ENCODE measurements at regions not wholly inside any gene's neighbourhood (a gene's known extent, or its start where the extent isn't known, plus 50 kb on each side); places are given as distances from the start of the nearest gene placed in this dataset.
A peak's percentile ranks its signal among the peaks of the same experiment; 100 is the strongest.
"Not testable (repeated sequence)": the region's sequence is repeated elsewhere in the genome, so short reads cannot be mapped to it uniquely, and the experiment has no call there.

DNA sequence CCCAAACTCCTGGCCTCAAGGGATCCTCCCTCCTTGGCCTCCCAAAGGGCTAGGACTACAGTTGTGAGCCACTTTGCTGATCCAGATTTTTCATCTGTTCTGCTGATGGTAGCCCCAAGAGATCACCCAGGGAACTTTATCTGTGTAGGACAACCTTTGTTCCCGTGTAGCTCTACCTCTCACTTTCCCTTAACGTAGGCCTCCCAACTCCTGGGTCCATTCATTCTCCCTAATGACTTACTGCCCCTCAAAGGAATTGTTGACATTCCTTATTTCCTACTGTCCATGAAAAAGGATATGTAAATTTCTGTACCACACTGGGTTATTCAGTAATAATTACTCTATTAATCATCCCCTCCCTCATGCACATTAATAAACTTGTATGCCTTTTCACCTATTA is 51.0 kb upstream of the PHF24 start:
- FAIRE-seq, result no peak

DNA sequence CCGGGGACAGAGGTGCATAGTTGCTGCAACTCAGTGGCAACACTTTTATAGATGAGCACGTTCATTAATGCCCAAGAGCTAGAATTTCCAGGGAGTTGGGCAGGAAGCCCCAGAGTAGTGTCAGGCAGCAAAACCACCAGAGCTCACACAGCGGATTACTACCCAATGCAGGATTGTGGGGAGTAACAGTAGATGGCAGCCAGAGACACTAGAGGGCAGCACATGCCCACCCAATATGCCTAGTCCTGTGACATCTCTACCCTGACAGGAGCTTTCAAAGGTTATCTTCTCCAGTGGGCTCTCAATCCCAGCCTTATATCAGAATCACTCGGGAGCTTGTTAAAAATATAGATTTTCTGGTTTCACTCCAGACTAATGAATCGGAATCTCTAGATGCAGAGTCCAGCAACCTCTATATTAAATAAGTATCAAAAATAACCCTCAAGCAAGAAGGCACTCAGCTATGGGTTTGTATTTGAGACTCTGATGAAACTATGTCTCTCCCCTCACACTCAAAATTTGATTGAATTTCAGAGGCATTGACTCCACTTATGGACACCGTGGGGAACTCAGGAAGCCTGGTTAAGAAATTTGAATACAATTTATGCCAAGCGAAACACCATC is 58.4 kb upstream of the PHF24 start:
- FAIRE-seq, result peak; percentile 50

DNA sequence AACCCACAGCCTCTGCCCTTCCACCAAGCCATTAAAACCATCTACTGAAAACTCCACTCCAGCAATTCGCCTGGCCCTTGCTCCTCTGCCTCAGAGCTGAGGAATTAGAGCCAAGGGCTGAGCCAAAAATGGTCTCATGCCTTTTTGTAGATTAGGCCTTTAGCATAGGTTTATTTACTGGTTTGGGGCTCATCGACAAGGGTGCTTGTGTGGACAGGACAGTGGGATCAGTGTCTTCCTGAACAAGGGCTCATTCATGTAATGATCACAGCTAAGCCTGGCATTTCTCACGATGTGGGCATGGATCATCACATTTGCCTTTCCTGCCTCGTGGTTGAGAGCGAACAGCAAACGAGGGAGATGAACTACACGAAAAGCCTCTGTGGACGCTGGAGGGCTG is 59.2 kb upstream of the PHF24 start:
- no peak for FAIRE-seq

DNA sequence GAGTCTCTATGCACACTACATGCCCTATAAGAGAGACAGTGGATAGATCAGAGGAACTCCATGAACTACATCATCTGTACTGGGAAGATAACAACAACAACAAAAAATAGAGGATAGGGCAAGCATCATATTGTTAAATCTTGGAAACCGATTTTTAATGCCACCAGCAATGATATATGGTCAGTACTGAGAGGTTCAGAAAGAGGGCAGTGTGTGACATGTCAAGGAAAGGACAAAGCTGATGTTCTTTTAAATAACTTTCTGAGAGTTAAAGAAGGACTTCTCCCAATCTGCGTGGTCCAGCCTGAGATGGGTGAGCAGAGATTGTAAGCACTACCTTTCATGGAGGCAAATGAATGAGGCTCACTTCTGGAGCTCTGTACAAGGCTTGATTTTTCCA is 62.0 kb upstream of the PHF24 start:
- FAIRE-seq, result no peak

DNA sequence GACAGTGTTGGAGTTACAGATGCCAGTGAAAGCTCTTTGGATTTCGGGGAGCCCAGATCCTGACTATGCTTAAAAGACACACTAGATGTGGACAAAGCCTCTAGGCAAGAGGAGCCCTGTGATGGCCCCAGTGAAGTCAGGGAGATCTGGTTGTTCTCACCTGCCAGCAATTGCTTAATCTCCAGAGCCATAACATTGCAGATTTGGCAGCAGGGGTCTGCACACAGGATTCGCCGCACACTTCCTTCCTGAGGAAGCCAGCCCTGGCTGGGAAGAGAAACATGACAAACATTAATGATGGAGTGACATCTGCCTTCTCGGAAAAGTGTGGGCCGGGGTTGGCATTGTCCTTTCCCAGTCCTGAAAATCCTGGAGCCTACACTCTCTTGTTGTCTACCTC is 65.2 kb upstream of the PHF24 start:
- FAIRE-seq, result no peak

DNA sequence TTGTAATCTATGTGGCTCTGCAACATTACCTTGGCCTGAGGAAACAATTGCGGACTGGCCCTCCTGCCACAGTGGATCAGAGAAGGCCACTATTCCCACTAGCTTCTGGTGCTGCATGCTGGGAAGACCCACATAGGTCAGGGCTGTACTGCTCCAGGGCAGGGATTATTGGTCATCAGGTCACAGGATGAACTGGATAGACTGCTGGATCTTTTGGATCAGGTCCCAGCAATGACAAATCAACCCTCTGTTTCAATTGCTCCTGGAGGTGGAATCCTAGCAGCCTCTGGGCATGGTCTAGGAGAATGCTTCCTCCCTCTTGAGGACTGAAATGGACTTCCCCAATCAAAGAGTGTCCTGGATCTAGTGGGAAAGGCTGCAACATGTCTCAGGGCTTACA is 66.7 kb upstream of the PHF24 start:
- FAIRE-seq, result no peak

DNA sequence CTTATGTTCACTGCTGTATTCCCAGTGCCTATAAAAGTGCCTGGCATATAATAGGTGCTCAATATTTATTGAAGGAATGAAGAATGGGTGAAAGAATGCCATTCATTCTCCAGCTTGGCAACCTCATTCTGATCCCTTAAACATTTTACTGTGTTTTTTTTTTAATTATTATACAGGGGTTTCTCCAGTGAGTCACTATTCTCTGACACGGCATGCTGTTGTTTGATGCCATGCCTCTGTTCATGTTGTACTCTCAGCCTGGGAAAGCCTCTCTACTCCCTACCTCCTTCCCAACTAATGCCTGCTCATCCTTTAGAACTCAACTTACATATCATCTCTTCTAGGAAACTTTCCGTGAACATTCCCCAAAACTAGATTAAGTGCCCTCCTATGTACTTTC is 70.2 kb upstream of the PHF24 start:
- no peak for FAIRE-seq

DNA sequence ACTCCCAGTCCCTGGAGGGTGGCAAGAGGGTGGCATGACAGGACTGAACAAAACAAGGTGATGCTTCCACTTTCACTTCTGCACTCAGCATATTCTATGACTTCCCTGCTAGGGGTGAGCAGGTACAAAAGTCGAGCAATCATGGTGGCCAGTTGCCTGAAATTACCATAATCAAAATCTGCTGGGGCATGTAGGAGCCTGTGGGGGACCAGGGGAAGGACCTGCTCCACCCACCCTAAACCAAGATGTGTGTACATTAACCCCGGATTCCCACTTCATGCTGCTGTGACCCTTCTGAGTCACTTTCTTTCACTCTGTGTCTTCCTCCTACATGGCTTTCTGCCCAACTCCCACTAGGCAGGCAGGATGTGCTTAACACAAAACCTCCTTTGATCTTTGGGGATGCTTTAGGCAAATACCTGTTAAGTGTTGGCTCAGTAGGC is 73.3 kb upstream of the PHF24 start:
- FAIRE-seq, result no peak

DNA sequence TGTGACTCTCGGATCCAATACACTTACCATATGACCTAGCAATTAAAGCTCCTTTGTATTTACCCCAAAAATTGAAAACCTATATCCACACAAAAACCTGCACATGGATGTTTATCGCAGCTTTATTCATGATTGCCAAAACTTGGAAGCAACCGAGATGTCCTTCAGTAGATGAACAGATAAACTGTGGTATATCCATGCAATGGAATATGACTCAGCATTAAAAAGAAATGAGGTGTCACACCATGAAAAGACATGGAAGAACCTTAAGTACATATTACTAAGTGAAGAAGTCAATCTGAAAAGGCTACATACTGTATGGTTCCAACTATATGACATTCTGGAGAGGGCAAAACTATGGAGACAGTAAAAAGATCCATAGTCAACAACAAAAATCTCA is 82.0 kb upstream of the PHF24 start:
- no peak for FAIRE-seq

DNA sequence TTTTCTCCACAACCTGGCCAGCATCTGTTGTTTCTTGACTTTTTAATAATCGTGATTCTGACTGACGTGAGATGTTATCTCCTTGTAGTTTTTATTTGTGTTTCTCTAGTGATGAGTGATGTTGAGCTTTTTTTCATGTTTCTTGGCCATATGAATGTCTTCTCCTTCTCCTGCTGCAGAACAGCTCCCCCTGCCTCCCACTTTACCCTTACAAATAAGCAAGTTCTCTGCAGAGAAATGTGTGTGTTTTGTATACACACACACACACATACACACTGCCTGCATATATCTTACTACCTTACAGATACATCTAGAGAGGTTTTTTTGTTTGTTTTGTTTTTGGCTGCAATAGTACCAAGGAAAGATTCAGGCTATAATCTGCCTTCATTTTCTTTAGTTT is 88.7 kb upstream of the PHF24 start:
- no peak for FAIRE-seq

DNA sequence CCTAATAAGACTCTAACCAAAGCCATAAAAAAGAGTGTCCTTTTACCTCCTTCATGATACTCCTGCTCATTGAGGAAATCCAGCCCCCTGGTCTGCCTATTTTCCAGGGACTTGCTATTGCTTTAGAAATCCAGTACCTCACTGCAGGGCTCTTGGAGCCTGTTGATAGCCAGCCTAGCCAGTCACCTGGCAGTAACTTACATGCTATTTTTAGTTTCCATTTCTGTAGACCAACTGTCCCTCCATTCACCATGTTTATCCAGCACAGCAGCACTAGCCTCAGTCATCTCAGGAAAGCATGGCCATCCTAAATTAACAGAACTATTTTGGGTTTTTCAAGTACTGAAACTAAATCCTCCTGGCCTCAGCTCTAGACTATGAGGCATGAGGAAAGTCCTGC is 91.5 kb upstream of the PHF24 start:
- no peak for FAIRE-seq

DNA sequence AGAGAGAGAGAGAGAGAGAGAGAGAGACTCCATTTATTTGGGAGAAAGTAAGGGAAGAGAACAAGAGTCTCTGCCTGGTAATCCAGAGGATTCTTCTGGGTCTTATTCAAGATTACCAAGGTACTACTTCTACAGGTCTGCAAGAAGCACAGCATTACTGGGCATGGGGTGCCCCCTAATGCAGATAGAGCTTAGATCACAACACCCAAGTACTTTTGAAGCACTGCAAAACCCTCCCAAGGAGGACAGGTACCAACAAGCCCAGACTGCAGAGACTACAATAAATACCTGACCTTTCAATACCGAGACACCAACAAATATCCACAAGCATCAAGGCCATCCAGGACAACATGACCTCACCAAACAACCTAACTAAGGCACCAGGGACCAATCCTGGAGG is 94.7 kb upstream of the PHF24 start:
- no peak for FAIRE-seq

DNA sequence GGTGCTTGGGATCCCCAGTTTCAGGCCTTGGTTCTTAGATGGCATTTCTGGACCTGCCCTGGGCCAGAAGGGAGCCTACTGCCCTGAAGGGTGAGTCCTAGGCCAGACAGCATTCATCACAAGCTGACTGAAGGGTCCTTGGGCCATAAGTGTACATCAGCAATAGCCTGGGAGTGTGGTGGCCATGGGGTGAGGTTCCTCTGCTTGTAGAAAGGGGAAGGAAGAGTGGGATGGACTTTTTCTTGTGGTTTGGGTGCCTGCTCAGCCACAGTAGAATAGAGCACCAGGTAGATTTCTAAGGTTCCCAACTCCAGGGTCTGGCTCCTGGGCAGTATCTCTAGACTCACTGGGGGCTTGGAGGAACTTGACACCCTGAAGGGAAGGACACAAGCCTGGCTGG is 95.2 kb upstream of the PHF24 start:
- FAIRE-seq, result no peak

DNA sequence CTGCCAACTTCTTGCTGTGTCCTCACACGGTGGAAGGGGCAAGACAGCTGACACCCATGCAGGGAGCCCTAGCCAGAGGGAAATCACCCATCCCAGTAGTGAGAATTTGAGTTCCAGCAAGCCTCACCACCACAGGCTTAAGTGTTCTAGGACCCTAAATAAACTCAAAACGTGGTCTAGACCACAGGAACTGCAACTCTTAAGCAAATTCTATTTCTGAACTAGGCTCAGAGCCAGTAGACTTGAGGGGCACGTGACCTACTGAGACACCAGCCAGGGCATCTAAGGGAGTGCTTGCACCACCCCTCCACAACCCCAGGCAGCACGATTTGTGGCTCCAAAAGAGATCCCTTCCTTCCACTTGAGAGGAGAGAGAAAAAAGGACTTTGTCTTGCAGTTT is 96.0 kb upstream of the PHF24 start:
- FAIRE-seq, result no peak

DNA sequence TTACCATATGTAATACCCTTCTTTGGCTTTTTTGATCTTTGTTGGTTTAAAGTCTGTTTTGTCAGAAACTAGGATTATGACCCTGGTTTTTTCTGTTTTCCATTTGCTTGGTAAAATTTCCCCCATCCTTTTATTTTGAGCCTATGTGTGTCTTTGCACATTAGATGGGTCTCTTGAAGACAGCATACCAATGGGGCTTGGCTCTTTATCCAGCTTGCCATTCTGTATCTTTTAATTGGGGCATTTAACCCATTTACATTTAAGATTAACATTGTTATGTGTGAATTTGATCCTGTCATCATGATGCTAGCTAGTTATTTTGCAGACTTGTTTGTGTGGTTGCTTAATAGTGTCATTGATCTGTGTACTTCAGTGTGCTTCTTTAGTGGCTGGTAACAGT is 103.1 kb upstream of the PHF24 start:
- FAIRE-seq, result not testable (repeated sequence)

DNA sequence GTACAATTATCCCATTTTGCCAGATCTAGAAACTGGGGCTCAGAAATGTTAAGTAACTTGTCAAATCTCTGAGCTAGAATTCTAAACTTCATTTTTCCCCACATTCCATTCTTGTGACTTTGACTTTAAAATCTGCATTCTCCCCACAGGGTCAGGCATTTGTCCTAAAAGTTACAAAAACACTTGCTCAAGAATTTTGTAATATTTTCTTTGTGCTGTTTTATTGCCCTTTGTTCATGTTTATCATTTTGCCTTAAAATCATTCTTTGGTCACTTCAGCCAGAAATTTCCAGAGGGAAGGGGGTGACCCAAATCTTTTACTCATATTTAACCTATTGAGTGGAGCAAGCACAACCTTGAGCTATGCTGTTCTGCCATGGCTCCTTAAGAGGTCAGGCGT is 120.1 kb upstream of the CCL21 start:
- no peak for FAIRE-seq

DNA sequence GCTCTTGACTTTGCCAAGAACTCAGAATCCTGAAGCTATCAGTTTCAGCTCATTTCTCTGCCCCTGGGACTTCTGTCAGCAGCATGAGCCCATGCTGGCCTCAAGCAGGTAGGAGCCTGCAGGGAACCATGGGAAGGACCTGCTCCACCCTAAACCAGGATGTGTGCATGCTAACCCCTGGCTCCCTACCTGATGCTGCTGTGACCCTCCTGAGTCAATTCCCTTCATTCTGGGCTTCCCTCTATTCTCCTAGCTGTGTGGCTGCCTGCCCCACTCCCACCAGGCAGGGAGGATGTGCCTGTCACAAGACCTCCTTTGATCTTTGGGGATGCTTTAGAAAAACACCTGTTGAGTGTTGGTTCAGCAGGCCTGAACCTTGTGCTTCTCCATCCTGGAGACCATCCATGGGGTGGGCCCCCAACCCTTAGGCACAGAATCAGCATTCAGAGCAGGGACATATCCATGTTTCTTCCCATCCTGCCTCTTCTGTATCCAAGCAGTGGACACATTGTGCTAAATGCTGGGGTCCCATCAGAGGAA is 117.1 kb upstream of the CCL21 start:
- no peak for FAIRE-seq

DNA sequence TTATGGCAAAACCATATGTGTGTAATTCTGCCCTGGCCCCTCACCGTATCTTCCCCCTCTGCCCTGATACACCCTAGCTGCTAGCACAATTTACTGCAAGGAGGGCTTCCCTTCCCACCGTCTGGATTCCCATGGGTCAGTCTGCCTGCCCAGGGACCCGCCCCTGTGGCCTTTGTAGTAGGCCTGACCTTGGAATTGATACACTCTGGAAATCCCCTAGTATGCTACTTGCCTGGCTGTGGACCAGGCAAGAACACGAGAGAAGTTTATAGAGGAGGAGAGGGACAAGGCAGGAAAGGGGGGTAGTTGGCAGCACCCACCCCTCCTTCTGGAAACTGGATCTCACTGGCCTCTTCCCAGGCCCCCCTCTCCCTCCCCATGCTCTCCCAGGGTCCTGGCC is 115.8 kb upstream of the CCL21 start:
- FAIRE-seq, result no peak

DNA sequence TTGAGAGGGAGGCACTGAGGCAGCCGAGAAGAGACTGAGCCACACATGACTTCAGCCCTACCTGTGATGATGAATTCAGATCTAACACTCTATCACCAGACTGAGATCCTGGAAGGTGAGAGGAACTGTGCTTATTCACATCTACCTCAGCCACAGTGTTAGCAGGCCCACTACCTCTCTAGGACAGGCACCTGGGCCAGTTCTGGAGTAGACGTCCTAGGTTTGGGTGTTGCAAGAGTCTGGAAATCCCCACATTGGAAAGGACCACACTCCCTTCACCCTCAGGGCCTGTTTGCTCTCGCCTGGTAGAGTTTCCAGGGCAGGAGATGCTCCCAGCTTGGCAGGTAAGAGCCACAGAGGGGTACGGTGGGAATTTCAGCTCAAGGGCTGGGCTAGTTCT is 113.8 kb upstream of the CCL21 start:
- FAIRE-seq, result no peak

DNA sequence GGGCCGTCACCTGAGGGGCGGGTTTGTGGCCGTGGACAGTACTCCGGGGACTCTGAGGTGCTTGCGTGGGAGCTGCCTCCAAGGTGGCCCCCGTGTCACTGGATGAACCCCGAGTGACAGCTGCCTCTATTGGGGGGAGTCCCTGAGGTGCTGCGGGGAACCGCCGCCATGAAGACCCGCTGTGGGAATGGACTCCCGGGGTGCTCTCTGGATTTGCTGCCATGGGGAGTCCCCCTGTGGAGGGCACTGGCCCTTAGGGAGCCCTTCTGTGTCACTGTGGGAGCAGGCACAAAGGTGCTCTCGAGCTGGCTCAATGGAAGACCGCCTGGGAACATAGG is 100.2 kb upstream of the CCL21 start:
- FAIRE-seq, result no peak

DNA sequence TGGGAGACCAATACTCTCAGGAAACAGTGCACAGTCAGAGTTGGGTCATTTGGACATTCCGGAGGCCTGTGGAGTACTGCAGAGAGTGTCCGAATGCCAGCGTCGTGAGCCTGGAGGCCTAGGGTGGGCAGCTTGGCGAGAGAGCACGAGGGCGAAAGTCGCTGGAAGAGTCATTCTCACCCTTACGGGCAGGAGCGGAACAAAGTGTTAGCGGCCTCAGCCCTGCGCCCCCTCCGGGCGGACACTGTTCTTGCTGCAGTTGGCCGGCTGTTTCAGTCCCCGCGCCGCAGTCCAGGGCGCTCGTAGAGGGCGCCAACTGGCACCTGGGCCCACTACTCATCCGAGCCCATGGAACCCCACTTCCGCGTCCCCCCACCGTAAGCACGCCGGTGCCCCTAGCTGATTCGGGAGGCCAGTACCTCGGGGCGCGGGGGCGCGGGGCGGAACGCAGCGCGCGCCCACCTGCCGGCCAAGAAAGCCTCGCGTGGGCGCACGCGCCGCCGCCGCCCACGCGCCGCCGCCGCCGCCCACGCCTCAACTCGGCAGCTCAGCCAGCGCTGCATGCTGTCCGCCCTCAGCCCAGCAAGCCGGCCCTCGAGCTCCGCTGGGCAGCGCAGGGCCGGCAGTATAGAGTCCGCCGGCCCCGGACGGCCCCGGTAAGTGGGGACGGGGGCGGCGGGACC is 99.7 kb upstream of the CCL21 start:
- FAIRE-seq, result no peak

DNA sequence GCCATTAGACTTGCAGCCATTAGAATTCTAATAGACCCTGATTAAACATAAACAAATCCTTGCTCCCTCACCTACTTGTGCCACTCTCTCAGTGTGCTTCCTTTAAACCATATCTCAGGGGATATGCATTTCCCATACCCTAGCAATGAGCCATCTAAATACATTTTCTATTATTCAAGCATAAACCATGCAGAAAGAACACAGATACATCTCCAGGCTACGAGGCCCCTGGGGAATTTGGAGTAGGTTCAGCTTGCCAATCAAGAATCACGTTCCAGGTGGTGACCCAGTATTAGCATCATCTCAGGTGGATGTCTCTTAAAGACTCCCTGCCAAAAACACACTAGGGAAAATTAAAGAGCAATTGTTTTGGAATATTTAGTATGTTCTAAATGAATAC is 93.0 kb upstream of the CCL21 start:
- no peak for FAIRE-seq

DNA sequence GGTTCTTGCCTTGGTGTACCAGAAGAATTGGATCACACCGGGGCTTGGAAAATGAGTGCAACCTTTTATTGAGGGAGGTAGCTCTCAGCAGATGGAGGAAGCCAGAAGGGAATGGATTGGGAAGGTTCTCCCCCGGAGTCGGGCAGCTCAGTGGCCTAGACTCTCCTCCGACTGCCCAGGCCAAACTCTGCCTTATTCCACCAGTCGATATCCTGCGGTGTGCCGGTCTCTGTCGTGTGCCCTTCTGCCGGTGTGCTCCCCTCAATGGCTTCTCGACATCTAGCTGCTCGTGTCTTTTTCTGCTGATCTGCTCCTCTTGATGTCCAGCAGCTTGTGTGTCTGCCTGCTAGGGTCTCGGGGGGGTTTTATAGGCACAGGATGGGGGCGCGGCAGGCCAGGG is 87.4 kb upstream of the CCL21 start:
- FAIRE-seq, result no peak

DNA sequence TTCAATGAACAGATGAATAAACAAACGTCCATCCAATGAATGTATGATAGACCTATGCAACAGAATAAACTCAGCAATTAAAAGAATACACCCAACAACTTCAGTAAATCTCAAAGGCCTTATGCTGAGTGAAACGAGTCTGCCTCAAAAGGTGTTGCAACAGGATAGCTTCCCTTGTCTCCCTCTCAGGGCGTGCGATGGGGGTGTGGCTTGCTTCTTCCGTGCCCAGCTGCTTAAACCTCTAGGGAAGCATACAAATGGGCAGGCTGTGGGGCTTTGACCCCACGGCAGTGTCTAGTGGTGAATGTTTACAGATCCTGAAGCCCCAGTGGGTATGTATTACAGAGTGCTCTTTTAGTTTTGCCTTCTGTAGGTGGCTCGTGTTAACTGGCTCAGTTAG is 87.0 kb upstream of the CCL21 start:
- no peak for FAIRE-seq

DNA sequence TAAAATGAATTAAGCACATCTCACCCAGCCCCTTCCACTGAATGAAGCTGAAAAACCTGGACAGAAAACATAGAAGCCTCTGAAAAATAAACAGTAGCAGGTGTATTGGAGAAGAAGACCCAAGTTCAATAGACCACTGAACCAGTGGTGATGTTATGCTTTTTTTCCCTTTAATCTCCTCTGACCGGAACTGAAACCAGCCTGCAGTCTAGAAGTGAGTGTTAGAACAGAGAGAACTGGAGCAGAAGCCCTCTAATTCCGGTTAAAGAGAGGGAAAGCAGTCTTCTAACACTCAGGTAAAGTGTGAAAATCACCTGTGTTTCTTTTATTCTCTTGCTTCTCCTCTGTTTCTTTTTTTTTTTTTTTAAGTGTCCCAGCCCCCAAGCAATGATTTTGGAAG is 83.5 kb upstream of the CCL21 start:
- no peak for FAIRE-seq

All from TTC549 (cell line).